HTR-8/SVneo (cell line): ENCODE measurements at regions not wholly inside any gene's neighbourhood (a gene's known extent, or its start where the extent isn't known, plus 50 kb on each side); places are given as distances from the start of the nearest gene placed in this dataset.

Experiments used
- DNase-seq: peaks from one replicate; pipeline ENCODE4 v3.0.0; 2011; ENCODE audit warnings: low spot score, mixed read lengths; ENCODE audit not compliant: insufficient read length
- FAIRE-seq: peaks from 2 replicates; lab custom pipeline; 2011; peaks lifted over from hg19 to GRCh38; lab: Jason Lieb, UNC

DNA sequence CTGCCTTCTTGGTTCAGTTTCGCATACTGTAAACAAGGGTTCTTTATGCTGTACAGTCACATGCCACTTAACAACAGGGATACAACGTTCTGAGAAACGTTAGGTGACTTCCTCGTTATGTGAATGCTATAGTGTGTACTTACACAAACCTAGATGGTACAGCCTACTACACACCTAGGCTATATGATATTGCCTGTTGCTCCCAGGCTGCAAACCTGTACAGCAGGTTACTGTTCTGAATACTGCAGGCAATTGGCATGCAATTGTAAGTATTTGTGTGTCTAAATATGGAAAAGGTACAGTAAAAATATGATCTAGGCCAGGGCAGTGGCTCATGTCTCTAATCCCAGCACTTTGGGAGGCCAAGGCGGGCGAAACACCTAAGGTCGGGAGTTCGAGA lies 85.7 kb upstream of the PRDM11 start:
- DNase-seq, result no peak
- FAIRE-seq, result no peak

DNA sequence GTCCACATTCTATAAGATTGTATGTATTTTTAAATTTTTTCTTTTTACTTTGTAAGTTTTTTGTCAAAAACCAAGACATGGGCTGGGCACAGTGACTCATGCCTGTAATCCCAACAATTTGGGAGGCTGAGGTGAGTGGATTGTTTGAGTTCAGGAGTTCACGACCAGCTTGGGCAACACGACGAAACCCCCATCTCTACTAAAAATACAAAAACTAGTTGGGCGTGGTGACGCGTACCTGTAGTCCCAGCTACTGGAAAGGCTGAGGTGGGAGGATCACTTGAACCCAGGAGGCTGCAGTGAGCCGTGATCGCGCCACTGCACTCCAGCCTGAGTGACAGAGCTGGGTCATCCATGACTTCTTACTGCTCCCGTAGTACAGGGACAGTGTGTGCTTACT lies 84.8 kb upstream of the PRDM11 start:
- DNase-seq (no peak), FAIRE-seq (no peak)

DNA sequence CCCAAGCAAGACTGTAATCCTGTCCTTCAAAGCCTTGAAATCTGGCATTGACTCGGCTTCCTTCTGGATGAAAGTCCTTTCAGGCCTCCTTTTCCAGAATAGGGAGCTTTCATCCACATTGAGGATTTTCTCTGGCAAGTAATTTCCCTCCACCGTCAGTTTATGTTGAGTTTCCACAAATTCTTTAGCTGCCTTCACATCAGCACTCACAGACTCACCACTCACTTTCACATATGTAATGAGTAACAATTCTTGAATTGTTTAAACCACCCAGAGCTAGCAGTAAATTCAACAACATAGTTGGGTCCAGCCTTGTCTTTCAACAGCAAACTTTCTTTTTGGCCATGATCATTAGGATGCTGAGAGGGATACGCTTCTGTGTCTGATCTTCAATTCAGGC lies 84.3 kb upstream of the PRDM11 start:
- FAIRE-seq (no peak), DNase-seq (no peak)

GRCh38 chr11:45062974-45063635 lies 83.3 kb upstream of the PRDM11 start:
- no peak for DNase-seq
- FAIRE-seq, result peak; percentile 49

DNA sequence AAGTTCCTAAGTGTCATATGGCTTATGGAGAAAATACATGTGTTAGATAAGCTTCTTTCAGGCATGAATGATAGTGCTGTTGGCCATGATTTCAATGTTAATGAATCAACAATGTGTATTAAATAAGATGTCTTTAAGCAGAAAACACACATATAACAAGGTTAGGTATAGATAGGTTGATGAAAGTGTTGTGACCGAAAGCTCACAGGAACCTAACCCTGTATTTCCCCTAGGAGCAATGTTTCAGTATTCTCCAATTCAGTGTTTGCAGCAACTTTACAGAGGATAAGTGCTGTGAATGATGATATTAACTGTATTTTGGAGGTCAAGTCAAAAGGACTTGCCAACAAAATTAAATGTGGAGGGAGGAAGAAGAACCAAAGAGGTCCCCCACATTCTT lies 82.8 kb upstream of the PRDM11 start:
- DNase-seq (no peak), FAIRE-seq (no peak)

DNA sequence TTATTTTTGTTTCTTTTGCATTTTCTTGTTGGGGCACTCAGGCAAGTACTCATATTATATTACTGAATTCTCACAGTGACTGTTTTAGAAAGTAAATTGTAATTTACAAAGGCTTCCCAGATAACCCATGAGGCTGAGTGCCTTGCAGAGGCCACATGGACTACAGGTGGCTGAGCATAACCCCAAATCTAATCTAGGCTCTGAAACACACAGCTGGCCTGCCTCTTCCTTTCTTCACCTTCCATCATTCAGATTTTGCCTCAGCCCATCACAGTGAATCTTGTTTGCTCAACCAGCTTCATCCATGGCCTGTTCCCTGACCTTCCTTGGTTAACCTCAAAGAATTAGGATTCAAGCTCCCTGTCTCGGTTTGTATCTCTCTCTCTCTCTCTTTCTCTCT lies 78.5 kb upstream of the PRDM11 start:
- FAIRE-seq (no peak), DNase-seq (no peak)

DNA sequence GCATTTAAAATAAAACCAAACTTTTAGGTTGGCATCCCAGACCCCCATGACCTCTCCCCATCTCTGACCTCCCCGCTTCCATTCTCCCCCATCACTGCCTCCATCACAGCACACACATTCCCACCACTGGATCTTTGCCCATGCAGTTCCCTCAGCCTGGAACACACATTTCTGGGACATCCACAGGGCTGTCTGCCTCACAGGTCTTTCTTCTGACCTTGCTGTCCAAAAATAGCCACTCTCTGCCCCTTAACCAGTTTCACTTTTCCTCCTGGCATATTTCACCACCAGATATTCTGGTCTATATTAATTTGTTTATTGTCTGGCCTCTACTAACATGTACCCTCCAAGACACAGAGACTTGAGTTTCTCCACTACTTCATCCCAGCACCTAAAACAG lies 75.2 kb upstream of the PRDM11 start:
- FAIRE-seq, result no peak
- no peak for DNase-seq

GRCh38 chr11:45073685-45074141 lies 72.7 kb upstream of the PRDM11 start:
- FAIRE-seq, result no peak
- DNase-seq, result no peak

DNA sequence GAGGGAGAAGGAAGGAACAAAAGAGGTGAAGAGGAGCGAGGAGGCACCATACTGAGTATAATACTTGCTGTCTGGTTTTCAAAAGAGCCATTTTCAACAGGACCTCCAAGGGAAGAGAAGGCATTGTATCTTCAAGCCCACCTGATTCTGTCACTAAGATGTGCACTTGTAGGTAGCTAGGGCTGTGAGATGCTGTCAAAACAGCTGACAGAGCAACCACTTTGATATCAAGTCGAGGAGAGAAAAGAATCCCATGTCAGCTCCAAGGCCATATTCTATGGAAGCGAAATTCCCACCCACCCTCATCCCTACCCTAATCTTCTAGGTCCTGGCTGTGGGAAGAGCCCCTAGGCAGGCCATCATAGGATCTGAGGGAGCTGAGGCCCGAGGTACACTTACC lies 70.9 kb upstream of the PRDM11 start:
- FAIRE-seq (no peak), DNase-seq (no peak)

DNA sequence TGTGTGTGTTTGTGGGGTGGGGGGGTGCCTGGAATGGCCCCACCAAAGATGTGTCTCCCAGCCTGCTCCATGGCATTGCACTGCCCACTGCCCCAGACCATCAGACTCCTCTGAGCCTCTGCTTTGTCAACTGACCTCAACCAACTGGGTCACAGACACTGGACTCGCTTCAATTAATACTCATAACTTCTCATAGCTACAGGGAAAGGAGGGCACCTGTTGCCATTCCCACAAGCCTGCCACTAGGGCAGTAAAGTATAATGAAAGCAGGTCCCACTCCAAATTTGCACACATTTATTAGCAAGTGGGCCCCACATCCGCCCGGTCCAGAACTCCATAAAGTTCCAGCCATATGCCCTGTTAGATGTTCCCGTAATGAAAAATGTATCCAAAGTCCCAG lies 70.5 kb upstream of the PRDM11 start:
- FAIRE-seq (no peak), DNase-seq (no peak)

- no peak for DNase-seq
- no peak for FAIRE-seq
Observed at GRCh38 chr11:45076761-45077160, 69.7 kb upstream of the PRDM11 start.

DNA sequence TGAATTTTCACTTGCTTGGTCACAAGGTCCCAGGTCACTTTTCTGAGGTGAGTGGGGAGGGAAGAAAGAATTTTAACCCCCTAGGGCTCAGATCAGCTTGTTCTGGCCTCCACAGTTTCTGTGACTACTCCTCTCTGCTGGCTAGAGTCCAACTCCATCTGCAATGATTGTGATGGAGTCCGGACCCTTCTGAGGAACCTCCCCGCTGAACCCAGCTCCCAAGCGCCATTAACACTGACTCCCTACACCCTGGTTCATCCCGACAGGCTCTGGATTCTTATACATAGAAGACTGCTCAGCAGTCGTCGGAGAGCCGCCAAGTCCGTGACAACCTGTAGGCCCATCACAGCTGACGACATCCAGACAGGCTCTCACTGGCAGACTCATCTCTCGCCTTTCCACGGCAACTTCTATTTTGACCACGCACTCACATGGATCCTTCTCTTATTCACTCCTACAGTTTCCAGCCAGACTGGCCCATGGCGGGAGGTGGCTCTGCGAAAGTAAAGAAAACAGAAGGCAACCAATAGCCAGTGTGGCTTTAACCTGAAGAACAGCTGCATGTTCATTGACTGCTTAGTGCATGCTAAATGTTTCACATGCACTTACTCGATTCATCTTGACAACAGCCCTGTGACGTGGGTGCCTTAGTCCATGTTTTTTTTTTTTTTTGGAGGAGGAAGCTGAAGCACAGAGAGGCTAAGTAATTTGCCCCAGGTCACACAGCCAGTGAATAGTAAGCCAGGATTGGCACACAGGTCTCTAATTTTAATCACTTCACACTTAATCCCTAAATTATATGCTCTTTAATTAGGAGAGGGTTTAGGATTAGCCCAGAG lies 68.0 kb upstream of the PRDM11 start:
- FAIRE-seq (no peak), DNase-seq (no peak)

- DNase-seq (no peak), FAIRE-seq (no peak)
Observed at GRCh38 chr11:45079075-45079444, 67.4 kb upstream of the PRDM11 start.

DNA sequence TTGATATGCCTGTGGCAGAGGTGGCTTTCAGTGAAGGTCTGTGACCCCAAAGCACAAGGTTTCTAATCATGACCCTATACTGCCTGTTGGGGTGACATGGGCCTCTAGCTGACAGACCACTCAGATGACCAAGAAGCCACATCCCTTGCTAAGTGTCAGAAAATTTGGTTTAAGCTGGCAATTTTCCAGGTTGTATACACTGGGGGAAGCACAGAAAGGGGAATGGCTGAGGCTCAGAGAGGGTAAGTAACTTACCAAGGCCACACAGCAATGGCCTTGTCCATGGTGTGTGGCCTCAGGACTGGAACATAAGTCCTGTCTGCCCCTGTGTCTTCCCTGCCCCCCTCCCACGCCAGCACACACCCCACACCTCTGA lies 66.9 kb upstream of the PRDM11 start:
- no peak for DNase-seq
- no peak for FAIRE-seq

DNA sequence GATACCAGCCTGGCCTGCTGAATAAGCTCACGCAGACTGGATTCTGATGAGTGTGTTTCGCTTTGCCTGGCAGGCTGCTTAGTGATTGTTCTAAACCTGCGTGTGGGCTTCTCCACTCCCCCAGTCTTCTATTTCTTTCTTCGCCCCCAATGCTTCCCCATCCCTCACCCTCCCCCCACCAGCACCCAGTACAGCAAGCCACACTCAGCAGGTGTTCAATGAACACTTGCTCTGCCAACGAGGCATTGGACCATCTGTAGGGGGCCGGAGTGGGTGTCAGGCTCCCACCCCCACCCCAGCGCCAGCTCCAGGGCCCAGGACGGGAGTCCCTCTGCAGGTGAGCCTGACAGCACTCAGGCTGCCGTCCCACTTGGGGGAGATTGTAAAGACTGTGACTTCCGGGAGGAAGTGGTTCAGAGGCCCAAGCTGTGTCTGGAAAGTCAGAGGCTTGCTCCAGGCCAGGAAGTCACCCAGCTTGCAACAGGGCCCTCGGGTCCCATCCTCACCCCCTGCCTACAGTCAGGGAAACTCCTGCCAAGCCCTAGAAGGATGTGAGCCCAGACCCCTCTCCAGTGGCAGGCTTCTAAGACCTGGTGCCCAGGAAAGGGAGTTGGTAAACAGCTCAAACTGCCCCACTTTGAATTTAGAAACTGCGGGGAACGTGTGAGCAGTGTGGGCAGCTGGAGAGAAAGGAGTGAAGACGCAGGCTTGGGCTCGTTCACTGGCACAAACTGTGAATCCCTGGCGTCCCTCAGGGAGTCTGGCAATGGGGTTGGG lies 66.3 kb upstream of the PRDM11 start:
- DNase-seq, result no peak
- FAIRE-seq, result no peak

DNA sequence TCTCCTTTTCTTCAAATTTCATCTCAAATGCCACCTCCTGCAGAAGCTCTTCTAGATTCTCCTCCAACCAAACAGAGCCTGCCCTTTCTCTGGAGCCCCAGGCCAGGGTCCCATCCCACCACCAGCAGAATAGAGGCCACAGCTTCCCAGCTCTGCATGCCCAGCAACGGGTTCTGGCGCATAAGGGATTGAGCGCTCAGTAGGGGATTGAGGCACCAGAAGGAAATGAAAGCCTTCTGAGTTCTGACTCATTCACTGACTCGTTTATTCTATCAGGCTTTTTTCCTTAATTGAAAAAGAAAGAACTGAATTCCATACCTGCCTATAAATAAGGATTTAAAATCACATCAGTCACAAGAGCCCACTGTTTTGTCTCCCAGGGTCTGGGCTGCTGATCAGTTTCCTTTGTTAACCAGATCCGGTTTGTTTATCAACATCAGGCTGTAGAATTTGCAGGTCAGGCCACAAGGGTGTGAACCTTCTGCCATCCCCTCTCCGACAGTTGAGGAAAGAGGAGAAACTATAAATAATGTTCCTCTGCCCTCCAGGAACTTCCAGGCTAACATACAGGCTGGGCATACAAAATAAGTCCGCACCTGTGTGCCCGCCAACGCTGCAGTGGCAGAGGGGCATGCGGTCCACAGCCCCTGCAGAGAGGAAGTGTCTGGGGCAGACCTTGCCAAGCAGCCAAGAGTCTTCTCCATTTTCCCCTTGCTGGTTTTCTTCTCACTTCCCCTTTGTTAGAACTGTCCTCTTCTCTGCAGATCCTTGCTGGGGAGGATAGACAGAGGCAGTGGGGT lies 63.5 kb upstream of the PRDM11 start:
- DNase-seq (no peak), FAIRE-seq (no peak)

DNA sequence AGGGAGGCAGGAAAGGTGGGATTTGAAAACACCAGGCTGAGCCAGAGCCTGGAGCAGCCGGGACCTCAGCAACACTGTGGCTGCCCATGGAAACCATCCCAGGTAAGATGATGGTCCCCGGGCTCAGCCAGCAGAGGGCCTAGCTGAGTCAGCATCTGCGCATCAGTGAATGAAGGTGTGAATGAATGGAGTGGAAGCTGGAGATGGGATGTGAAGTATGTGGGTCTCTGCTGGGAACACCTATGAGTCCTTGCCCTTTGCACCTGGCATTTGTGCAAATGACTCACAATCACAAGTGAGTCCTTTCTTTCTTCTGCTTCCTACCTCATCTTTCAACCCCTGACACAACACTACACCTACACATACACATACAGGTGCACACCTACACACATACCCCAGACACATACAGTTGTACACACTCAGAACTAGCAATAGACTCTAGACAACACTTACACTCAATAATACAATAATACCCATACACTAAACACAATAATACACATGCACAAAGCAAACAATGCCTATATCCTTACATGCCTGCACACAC lies 62.8 kb upstream of the PRDM11 start:
- DNase-seq (no peak), FAIRE-seq (peak; percentile 64)

DNA sequence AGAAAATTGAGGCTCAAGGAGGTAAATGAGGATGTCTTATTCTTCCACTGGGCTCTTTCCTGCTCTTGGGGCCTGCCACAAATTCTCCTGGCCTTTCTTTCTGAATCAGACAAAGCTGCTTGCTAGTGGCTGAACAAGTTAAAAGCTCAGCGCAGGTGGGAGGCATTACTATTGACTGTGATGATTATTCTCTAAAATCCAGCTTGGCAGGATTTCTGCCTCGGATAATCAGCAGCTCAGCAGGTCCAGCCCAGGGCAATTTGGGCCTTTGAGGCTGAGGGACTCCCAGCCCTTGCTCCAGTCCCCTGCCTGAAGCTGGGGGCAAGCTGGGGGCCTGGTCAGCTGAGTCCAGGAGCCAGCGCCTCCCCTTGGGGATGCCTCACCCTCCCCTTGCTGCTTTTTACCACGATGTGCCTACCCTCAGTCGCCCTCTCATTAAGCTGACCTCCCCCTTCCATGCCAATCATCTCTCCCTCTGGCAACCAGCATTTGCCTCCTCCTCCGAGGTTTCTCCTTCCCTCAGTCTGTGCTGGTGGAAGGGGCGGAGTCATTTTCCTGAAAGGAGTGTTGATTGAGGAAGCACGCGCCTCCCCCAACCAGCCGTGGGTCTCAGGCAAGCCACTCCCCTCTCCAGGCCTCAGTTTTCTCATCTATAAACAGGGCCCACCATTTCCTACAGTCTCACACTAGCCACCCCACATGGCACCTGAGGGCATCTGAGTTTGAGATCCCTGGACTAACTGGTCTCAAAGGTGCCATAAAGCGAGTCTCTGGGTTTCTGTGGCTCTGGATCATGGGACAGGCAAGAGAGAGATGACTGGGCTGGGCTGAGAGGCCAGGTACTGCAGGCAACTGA lies 60.6 kb upstream of the PRDM11 start:
- FAIRE-seq (no peak), DNase-seq (no peak)

DNA sequence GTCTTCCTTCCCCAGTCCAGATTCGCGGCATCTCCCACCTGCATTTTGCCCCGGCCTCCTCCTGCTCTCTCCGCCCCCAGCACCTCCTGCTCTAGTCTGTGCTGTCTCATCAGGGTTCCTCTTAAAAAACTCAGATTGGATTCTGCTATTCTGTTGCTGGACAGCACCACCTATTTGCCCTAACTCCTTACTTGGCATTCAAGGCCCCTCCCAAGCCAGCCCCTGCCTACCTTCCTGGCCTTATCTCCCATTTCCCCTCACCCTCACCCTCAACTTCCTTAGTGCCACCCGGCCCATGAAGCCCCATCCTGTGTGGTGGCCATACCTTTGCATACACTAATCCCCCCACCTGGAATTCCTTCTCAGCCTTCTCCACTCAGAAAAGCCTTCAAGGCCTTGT lies 59.9 kb upstream of the PRDM11 start:
- FAIRE-seq (no peak), DNase-seq (no peak)
